ENCODE measurements at regions not wholly inside any gene's neighbourhood (a gene's known extent, or its start where the extent isn't known, plus 50 kb on each side); places are given as distances from the start of the nearest gene placed in this dataset.
"Not testable (repeated sequence)": the region's sequence is repeated elsewhere in the genome, so short reads cannot be mapped to it uniquely, and the experiment has no call there.

GRCh38 chr5:177927500-177927899, 68.5 kb downstream of the PROP1 start:
- TF ChIP-seq CTCF, POLR2A (IDR thresholded peaks at IDR 0.05): not testable (repeated sequence)
